Astrocyte of the cerebellum (primary cell): ENCODE measurements at regions not wholly inside any gene's neighbourhood (a gene's known extent, or its start where the extent isn't known, plus 50 kb on each side); places are given as distances from the start of the nearest gene placed in this dataset.

ENCODE experiments used
- DNase-seq: peaks from one replicate; pipeline ENCODE4 v3.0.0-alpha.2; 2011; ENCODE audit warnings: low read depth
- H3K4me3 ChIP-seq: 2 replicates; pipeline ENCODE4 v1.5.1; 2011; ENCODE audit warnings: mild to moderate bottlenecking, low read depth, low read length, moderate library complexity
- in situ Hi-C: cut with HindIII; loops from 2 replicates; pipeline ENCODE4 v1.10.0; 2017; ENCODE audit warnings: low sequenced_read_pairs
- TF ChIP-seq, protein P1 (sequence below): IDR thresholded peaks from 2 replicates; pipeline ENCODE4 v1.5.1; 2012; ENCODE audit warnings: low read length, low read depth, moderate library complexity, mild to moderate bottlenecking; ENCODE audit errors: missing control alignments

DNA sequence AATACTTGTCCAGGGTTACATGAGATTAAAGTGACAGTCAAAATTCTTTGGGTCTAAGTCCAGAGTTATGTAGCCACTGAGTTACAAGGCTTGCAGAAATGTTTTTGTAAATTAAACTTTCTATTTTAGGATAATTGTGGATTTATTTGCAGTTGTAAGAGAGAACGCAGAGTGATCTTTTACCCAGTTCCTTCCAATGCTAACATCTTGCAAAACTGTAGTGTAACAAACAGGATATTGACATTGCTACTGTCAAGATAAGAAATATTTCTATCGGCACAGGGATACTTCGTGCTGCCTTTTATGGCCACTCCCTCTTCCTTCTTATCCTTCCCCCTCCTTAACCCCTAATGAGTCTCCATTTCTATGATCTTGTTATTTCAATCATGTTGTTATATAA lies 1022.9 kb downstream of the MCTP2 start:
- H3K4me3 ChIP-seq, result no peak overlapping the region
- TF ChIP-seq, protein P1, sequence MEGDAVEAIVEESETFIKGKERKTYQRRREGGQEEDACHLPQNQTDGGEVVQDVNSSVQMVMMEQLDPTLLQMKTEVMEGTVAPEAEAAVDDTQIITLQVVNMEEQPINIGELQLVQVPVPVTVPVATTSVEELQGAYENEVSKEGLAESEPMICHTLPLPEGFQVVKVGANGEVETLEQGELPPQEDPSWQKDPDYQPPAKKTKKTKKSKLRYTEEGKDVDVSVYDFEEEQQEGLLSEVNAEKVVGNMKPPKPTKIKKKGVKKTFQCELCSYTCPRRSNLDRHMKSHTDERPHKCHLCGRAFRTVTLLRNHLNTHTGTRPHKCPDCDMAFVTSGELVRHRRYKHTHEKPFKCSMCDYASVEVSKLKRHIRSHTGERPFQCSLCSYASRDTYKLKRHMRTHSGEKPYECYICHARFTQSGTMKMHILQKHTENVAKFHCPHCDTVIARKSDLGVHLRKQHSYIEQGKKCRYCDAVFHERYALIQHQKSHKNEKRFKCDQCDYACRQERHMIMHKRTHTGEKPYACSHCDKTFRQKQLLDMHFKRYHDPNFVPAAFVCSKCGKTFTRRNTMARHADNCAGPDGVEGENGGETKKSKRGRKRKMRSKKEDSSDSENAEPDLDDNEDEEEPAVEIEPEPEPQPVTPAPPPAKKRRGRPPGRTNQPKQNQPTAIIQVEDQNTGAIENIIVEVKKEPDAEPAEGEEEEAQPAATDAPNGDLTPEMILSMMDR, result no peak
- no peak for DNase-seq
- in situ Hi-C loops, result no loop called here

DNA sequence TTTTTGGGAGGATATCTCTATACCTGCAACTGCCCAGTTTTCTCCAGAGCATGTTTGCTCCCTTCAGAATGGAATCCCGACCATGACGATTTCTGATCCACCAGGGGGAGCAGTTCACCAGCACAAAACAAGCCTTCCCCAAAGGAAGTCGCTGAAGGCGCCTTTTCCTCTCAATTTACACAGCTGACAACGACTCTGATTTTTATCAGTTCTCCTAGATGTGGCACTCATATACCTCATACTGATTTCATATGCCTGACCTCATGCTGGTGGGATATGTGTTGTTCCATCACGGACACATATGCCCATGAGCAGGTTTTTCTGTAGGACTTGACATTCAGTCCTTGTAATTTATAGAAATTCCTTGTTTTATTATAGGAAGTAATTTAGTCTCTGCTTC lies 1028.2 kb downstream of the MCTP2 start:
- TF ChIP-seq, protein P1, result peak; percentile 75
- no peak overlapping the region for H3K4me3 ChIP-seq
- DNase-seq, result peak; percentile 81
- in situ Hi-C loops, result no loop called here

DNA sequence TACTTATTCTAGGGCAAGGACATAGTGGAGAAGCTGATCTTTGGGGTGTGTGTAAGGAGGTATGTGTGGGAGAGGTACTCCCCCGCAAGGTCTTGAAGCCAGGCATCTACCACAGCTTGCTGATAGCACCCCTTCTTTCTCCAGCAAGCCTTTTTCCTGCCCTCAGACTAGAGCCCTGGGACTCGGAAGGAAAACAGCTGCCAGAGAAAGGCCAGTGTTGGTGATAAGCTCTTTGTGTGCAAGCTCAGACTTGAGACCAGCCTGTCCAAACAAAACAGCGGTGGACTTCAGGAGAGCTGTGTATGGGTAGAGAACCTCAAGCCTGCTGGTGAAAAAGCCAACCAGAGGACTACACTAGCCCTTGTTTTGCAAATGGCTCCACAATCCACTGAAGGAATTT lies 1028.6 kb downstream of the MCTP2 start:
- in situ Hi-C loops, result loop anchor here (10.0 kb wide), 1 partner anchor 1065 kb away; no protein-coding TSS in a partner anchor
- no peak overlapping the region for H3K4me3 ChIP-seq
- TF ChIP-seq, protein P1, result no peak
- DNase-seq, result no peak

DNA sequence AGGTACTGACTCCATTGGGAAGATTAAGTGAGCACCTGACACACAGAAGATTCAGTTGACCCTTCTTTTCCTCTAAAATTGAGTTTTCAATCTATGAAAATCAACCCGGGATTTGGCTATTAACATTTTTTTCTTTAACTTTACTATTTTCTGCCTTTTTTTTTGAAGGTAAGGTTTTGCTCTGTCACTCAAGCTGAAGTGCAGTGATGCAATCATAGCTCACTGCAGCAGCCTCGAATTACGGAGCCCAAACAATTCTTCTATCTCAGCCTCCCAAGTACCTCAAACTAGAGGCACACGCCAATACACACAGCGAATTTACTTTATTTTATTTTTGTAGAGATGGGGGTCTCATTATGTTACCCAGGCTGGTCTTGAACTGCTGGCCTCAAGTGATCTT lies 1029.5 kb downstream of the MCTP2 start:
- H3K4me3 ChIP-seq, result no peak overlapping the region
- DNase-seq, result no peak
- TF ChIP-seq, protein P1, result no peak
- in situ Hi-C loops, result loop anchor here (10.0 kb wide), 1 partner anchor 1064 kb away; no protein-coding TSS in a partner anchor

DNA sequence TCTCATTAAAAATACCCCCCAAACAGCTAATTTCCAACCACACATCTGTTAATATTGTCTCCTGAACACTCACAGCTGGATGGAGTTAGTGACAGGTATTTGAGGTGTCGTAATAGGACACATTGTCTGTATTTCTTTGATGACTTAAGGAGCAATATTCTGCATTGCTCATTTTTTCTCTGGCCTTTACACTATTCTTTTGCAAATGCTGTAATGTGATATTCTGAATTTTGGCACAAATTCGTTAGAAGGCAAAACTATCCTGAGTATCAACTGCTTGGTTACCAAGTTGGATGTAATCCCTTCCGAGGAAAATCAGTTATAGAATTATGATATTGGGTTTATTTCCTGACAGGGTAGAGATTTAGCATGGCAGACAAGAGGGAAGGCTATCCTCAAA lies 1030.2 kb downstream of the MCTP2 start:
- TF ChIP-seq, protein P1, result no peak
- DNase-seq, result no peak
- in situ Hi-C loops, result loop anchor here (10.0 kb wide), 1 partner anchor 1063 kb away; no protein-coding TSS in a partner anchor

DNA sequence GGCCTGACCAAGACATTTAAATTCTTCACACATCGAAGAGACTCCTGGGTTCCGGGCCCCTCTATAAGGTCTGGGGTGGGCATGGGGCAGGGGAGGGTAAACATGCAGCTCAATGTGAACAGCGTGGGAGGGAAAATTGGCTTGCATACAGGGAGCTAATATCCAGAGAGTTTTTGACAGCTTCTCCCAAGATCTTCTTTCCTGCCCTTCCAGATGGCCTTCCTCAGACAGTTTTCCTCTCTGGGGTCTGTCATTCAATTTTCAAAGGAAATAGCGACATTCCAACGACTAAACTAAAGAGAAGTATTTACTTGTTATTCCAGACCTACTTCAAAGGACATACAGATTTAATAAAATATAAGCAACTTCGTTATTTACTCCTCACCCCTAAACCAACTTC lies 1030.6 kb downstream of the MCTP2 start:
- TF ChIP-seq, protein P1, result no peak
- H3K4me3 ChIP-seq, result no peak overlapping the region
- DNase-seq, result no peak
- in situ Hi-C loops, result loop anchor here (10.0 kb wide), 1 partner anchor 1063 kb away; no protein-coding TSS in a partner anchor

More for the DNA sequence above, 1030.2 kb downstream of the MCTP2 start:
- H3K4me3 ChIP-seq, result no peak overlapping the region
